H9 (cell line): ENCODE measurements at regions not wholly inside any gene's neighbourhood (a gene's known extent, or its start where the extent isn't known, plus 50 kb on each side); places are given as distances from the start of the nearest gene placed in this dataset.

ENCODE experiments used
- DNase-seq: peaks from one replicate; pipeline ENCODE4 v3.0.0-alpha.2; 2017
- H2AFZ ChIP-seq: one replicate; pipeline ENCODE4 v1.6.1; 2013; ENCODE audit warnings: mild to moderate bottlenecking, low read length, control low read depth, moderate library complexity
- H2AK5ac ChIP-seq: 2 replicates; pipeline ENCODE4 v1.6.1; 2013; ENCODE audit warnings: low read length, control low read depth, mixed read lengths; ENCODE audit not compliant: insufficient read length
- H2BK120ac ChIP-seq: one replicate; pipeline ENCODE4 v1.6.1; 2013; ENCODE audit warnings: low read depth, mild to moderate bottlenecking, low read length, control low read depth, inconsistent platforms; ENCODE audit not compliant: poor library complexity, severe bottlenecking
- H2BK12ac ChIP-seq: 2 replicates; pipeline ENCODE4 v1.6.1; 2013; ENCODE audit warnings: low read length, control low read depth, mixed read lengths, low read depth; ENCODE audit not compliant: insufficient read length
- H2BK15ac ChIP-seq: 2 replicates; pipeline ENCODE4 v1.6.1; 2013; ENCODE audit warnings: low read depth, low read length, control low read depth
- H2BK20ac ChIP-seq: one replicate; pipeline ENCODE4 v1.6.1; 2013; ENCODE audit warnings: low read depth, mild to moderate bottlenecking, low read length, control low read depth, inconsistent platforms; ENCODE audit not compliant: poor library complexity, severe bottlenecking
- H2BK5ac ChIP-seq: 2 replicates; pipeline ENCODE4 v1.6.1; 2013; ENCODE audit warnings: low read length, control low read depth, mixed read lengths; ENCODE audit not compliant: insufficient read length
- H3K14ac ChIP-seq: 2 replicates; pipeline ENCODE4 v1.6.1; 2013; ENCODE audit warnings: low read length, control low read depth; ENCODE audit not compliant: insufficient read depth
- H3K18ac ChIP-seq: 2 replicates; pipeline ENCODE4 v1.6.1; 2013; ENCODE audit warnings: low read depth, mild to moderate bottlenecking, mixed read lengths, low read length, control low read depth; ENCODE audit not compliant: insufficient read length
- H3K23ac ChIP-seq: 2 replicates; pipeline ENCODE4 v1.6.1; 2013; ENCODE audit warnings: low read length, control low read depth, mixed read lengths, low read depth; ENCODE audit not compliant: insufficient read length
- H3K23me2 ChIP-seq: 2 replicates; pipeline ENCODE4 v1.6.1; 2013; ENCODE audit warnings: low read depth, mild to moderate bottlenecking, mixed read lengths, low read length, control low read depth; ENCODE audit not compliant: insufficient read length, poor library complexity, severe bottlenecking
- H3K27ac ChIP-seq: 2 replicates; pipeline ENCODE4 v1.5.1; 2013; ENCODE audit warnings: low read length, control low read depth, mixed read lengths, low read depth; ENCODE audit not compliant: insufficient read length
- H3K27me3 ChIP-seq: 2 replicates; pipeline ENCODE4 v1.6.1; 2013; ENCODE audit warnings: low read length, control low read depth, inconsistent platforms; ENCODE audit not compliant: insufficient read depth
- H3K4ac ChIP-seq: 2 replicates; pipeline ENCODE4 v1.6.1; 2013; ENCODE audit warnings: low read depth, mild to moderate bottlenecking, control low read depth, inconsistent platforms, low read length, moderate library complexity
- H3K4me1 ChIP-seq: 2 replicates; pipeline ENCODE4 v1.6.1; 2013; ENCODE audit warnings: low read length, control low read depth, inconsistent platforms; ENCODE audit not compliant: insufficient read depth
- H3K4me2 ChIP-seq: 2 replicates; pipeline ENCODE4 v1.6.1; 2013; ENCODE audit warnings: low read length, control low read depth, mixed read lengths; ENCODE audit not compliant: insufficient read length, insufficient read depth
- H3K56ac ChIP-seq: 2 replicates; pipeline ENCODE4 v1.6.1; 2013; ENCODE audit warnings: low read depth, mild to moderate bottlenecking, mixed read lengths, low read length, control low read depth; ENCODE audit not compliant: insufficient read length
- H3K79me1 ChIP-seq: 2 replicates; pipeline ENCODE4 v1.6.1; 2013; ENCODE audit warnings: low read depth, mild to moderate bottlenecking, moderate library complexity, low read length, control low read depth, inconsistent platforms; ENCODE audit not compliant: insufficient read depth, poor library complexity, severe bottlenecking
- H3K79me2 ChIP-seq: 2 replicates; pipeline ENCODE4 v1.6.1; 2013; ENCODE audit warnings: low read length, control low read depth, inconsistent platforms; ENCODE audit not compliant: insufficient read depth
- H3K9ac ChIP-seq: 2 replicates; pipeline ENCODE4 v1.6.1; 2013; ENCODE audit warnings: low read length, control low read depth, mixed read lengths; ENCODE audit not compliant: insufficient read length; ENCODE audit errors: extremely low read depth
- H3K9me3 ChIP-seq: one replicate; pipeline ENCODE4 v1.6.1; 2013; ENCODE audit warnings: low read depth, low read length, inconsistent platforms; ENCODE audit not compliant: control insufficient read depth
- H3T11ph ChIP-seq: one replicate; pipeline ENCODE4 v1.6.1; 2013; ENCODE audit warnings: mild to moderate bottlenecking, low read length, control low read depth, inconsistent platforms
- H4K20me1 ChIP-seq: one replicate; pipeline ENCODE4 v1.6.1; 2013; ENCODE audit not compliant: control insufficient read depth, insufficient read length, insufficient read depth
- H4K5ac ChIP-seq: 2 replicates; pipeline ENCODE4 v1.6.1; 2013; ENCODE audit warnings: low read depth, mild to moderate bottlenecking, mixed read lengths, low read length, control low read depth; ENCODE audit not compliant: insufficient read length
- H4K8ac ChIP-seq: replicated peaks from 2 replicates; pipeline ENCODE4 v1.6.1; 2013; ENCODE audit warnings: low read length, control low read depth, mixed read lengths, low read depth; ENCODE audit not compliant: insufficient read length
- H4K91ac ChIP-seq: 2 replicates; pipeline ENCODE4 v1.6.1; 2013; ENCODE audit warnings: low read depth, mild to moderate bottlenecking, moderate library complexity, mixed read lengths, low read length, control low read depth; ENCODE audit not compliant: insufficient read length
- H3K27ac Mint-ChIP-seq, 3 experiments: 2 replicates in 2 of 3; 3 replicates in 1 of 3; pipeline ENCODE4 v1.8.0; 2020 to 2021; ENCODE audit warnings: mixed read lengths in 3 of 3, mild to moderate bottlenecking in 1 of 3, moderate library complexity in 1 of 3
- H3K27me3 Mint-ChIP-seq: 2 replicates; pipeline ENCODE4 v1.8.0; 2021; ENCODE audit warnings: low read depth, mild to moderate bottlenecking, moderate library complexity, mixed read lengths
- H3K36me3 Mint-ChIP-seq, 3 experiments: 2 replicates in 2 of 3; 3 replicates in 1 of 3; pipeline ENCODE4 v1.8.0; 2020 to 2021; ENCODE audit warnings: low read depth in 3 of 3, mixed read lengths in 3 of 3; ENCODE audit not compliant: insufficient read depth in 1 of 3
- H3K4me1 Mint-ChIP-seq, 2 experiments: 2 replicates each; pipeline ENCODE4 v1.8.0; 2020; ENCODE audit warnings: mixed read lengths in 2 of 2
- H3K4me3 Mint-ChIP-seq, 2 experiments: 2 replicates in 1 of 2; 3 replicates in 1 of 2; pipeline ENCODE4 v1.8.0; 2020 to 2021; ENCODE audit warnings: mild to moderate bottlenecking in 2 of 2, mixed read lengths in 2 of 2, moderate library complexity in 1 of 2
- H3K9me3 Mint-ChIP-seq, 2 experiments: 2 replicates in 1 of 2; 3 replicates in 1 of 2; pipeline ENCODE4 v1.8.0; 2020; ENCODE audit warnings: mild to moderate bottlenecking in 2 of 2, mixed read lengths in 2 of 2, moderate library complexity in 1 of 2
- WGBS: extraction: QIAGEN DNeasy Blood & Tissue Kit; methylation state at CpG from one replicate; pipeline ENCODE4 v1.1.7; 2013; ENCODE audit warnings: missing lambda C conversion rate, low lambda C conversion rate, mixed read lengths; ENCODE audit not compliant: insufficient read length; ENCODE audit errors: extremely low coverage; 5-methylcytosine and 5-hydroxymethylcytosine counted together
- TF ChIP-seq, protein P1 (sequence below): fragments of 200-600 bp; sonication (generic); conservative IDR thresholded peaks from 3 replicates; pipeline ENCODE4 v1.8.0; 2021; ENCODE audit warnings: antibody characterized with exemption, mild to moderate bottlenecking

GRCh38 chr10:105494944-105495343 is 853.9 kb downstream of the SORCS3 start:
- no peak overlapping the region for H3K27ac ChIP-seq
- H3K4me1 ChIP-seq = no peaks in the 10 kb centered on the region
- no peak overlapping the region for H3K9ac ChIP-seq
- no CpG with 5 or more reads among the region's 4 CpGs for WGBS
- Mint-ChIP-seq H3K36me3 (no peaks in the 10 kb centered on the region), H3K9me3 (no peaks in the 10 kb centered on the region; a peak in 1 of 5 replicates), H3K27ac (no peak overlapping the region), H3K27me3 (no peaks in the 10 kb centered on the region; the same call in 1 of the 2 replicates), H3K4me3 (no peak overlapping the region), H3K4me1 (no peaks in the 10 kb centered on the region)
- no peak overlapping the region for H2BK120ac ChIP-seq
- no peak overlapping the region for H3K4me2 ChIP-seq
- H2AK5ac ChIP-seq = no peak overlapping the region
- no peak overlapping the region for H3K23ac ChIP-seq
- no peak overlapping the region for H2BK20ac ChIP-seq
- no peaks in the 10 kb centered on the region for H3K23me2 ChIP-seq
- no peak overlapping the region for H4K5ac ChIP-seq
- H4K20me1 ChIP-seq = no peaks in the 10 kb centered on the region
- H3K56ac ChIP-seq = no peak overlapping the region
- no peak overlapping the region for H3K14ac ChIP-seq
- H3T11ph ChIP-seq = no peak overlapping the region
- TF ChIP-seq, protein P1, sequence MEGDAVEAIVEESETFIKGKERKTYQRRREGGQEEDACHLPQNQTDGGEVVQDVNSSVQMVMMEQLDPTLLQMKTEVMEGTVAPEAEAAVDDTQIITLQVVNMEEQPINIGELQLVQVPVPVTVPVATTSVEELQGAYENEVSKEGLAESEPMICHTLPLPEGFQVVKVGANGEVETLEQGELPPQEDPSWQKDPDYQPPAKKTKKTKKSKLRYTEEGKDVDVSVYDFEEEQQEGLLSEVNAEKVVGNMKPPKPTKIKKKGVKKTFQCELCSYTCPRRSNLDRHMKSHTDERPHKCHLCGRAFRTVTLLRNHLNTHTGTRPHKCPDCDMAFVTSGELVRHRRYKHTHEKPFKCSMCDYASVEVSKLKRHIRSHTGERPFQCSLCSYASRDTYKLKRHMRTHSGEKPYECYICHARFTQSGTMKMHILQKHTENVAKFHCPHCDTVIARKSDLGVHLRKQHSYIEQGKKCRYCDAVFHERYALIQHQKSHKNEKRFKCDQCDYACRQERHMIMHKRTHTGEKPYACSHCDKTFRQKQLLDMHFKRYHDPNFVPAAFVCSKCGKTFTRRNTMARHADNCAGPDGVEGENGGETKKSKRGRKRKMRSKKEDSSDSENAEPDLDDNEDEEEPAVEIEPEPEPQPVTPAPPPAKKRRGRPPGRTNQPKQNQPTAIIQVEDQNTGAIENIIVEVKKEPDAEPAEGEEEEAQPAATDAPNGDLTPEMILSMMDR = no peak
- H3K79me2 ChIP-seq = no peaks in the 10 kb centered on the region
- H2BK15ac ChIP-seq = no peak overlapping the region
- H4K91ac ChIP-seq = no peak overlapping the region
- no peaks in the 10 kb centered on the region for H3K9me3 ChIP-seq
- no peak overlapping the region for H3K4ac ChIP-seq
- H4K8ac ChIP-seq = no peak overlapping the region
- no peak overlapping the region for H3K18ac ChIP-seq
- no peaks in the 10 kb centered on the region for H3K27me3 ChIP-seq
- no peak overlapping the region for H2BK5ac ChIP-seq
- no peak overlapping the region for H2AFZ ChIP-seq
- H2BK12ac ChIP-seq = no peak overlapping the region
- H3K79me1 ChIP-seq = no peaks in the 10 kb centered on the region
- no peak for DNase-seq
